ENCODE measurements at regions not wholly inside any gene's neighbourhood (a gene's known extent, or its start where the extent isn't known, plus 50 kb on each side); places are given as distances from the start of the nearest gene placed in this dataset.

GRCh38 chr4:104138116-104138515 lies 356.6 kb downstream of the CXXC4 start:
- H3K9me3 ChIP-seq (ENCODE audit: control extremely low read depth in 1 of 3, control insufficient read depth in 2 of 3, insufficient read depth in 1 of 3, low read length in 2 of 3), result no peaks in the 10 kb centered on the region
- no peaks in the 10 kb centered on the region for H3K4me1 ChIP-seq (ENCODE audit: control insufficient read depth in 2 of 2, insufficient read depth in 2 of 2, low read length in 2 of 2)
- CTCF ChIA-PET, result no interaction called here
- no peak overlapping the region for H3K4me2 ChIP-seq (replicated peaks; ENCODE audit: low read depth, low read length, poor library complexity, severe bottlenecking)
- Mint-ChIP-seq H3K27me3 (no peaks in the 10 kb centered on the region), H3K4me1 (no peaks in the 10 kb centered on the region), H3K9me3 (ENCODE audit: insufficient read depth) (peaks cover 5% of the 10 kb centered on the region), H3K4me3 (no peak overlapping the region), H3K27ac (no peak overlapping the region)
- no peak overlapping the region for H3K27ac ChIP-seq (ENCODE audit: low read length in 2 of 2)
- POLR2A ChIA-PET, result no interaction called here
- WGBS (ENCODE audit: insufficient coverage), result no CpG with 5 or more reads among the region's 1 CpG
- TF ChIP-seq EZH2 (IDR thresholded peaks at IDR 0.05; ENCODE audit: borderline replicate concordance, insufficient read depth, low read depth, low read length, poor library complexity, severe bottlenecking) (no peak), CTCF (IDR thresholded peaks at IDR 0.05) (no peak)
- no peak overlapping the region for H2AFZ ChIP-seq (ENCODE audit: insufficient read depth, low read depth, low read length, poor library complexity, severe bottlenecking)
- ATAC-seq (ENCODE audit: low read depth), result no peak
- no peak overlapping the region for H3K9ac ChIP-seq (ENCODE audit: low read length)
- no peaks in the 10 kb centered on the region for H3K79me2 ChIP-seq (ENCODE audit: control insufficient read depth, insufficient read depth, low read length)
- no peaks in the 10 kb centered on the region for H3K27me3 ChIP-seq (replicated peaks in 1 of 4; ENCODE audit: control extremely low read depth in 1 of 4, control insufficient read depth in 3 of 4, insufficient read depth in 4 of 4, low read length in 3 of 4)
- H4K20me1 ChIP-seq (ENCODE audit: control insufficient read depth, insufficient read depth, low read length, poor library complexity, severe bottlenecking), result no peaks in the 10 kb centered on the region
- no peaks in the 10 kb centered on the region for H3K36me3 ChIP-seq (replicated peaks in 1 of 2; ENCODE audit: control extremely low read depth in 1 of 2, control insufficient read depth in 1 of 2, extremely low read depth in 1 of 2, insufficient read depth in 2 of 2, low read length in 1 of 2)
- intact Hi-C loops (cut with micrococcal nuclease), result no loop called here
- no peak overlapping the region for H3K4me3 ChIP-seq (ENCODE audit: control extremely low read depth in 1 of 5, extremely low read depth in 1 of 5, insufficient read depth in 1 of 5, low read depth in 2 of 5, low read length in 4 of 5)
- DNase-seq, result no peak

GRCh38 chr4:104129243-104129642 lies 365.5 kb downstream of the CXXC4 start:
- H3K4me1 ChIP-seq (ENCODE audit: control insufficient read depth in 2 of 2, insufficient read depth in 2 of 2, low read length in 2 of 2), result no peaks in the 10 kb centered on the region
- Mint-ChIP-seq H3K27ac (no peak overlapping the region), H3K27me3 (no peaks in the 10 kb centered on the region), H3K4me1 (no peaks in the 10 kb centered on the region), H3K9me3 (ENCODE audit: insufficient read depth) (no peaks in the 10 kb centered on the region), H3K4me3 (no peak overlapping the region)
- no peak for TF ChIP-seq CTCF (IDR thresholded peaks at IDR 0.05)
- no peak for TF ChIP-seq EZH2 (IDR thresholded peaks at IDR 0.05; ENCODE audit: borderline replicate concordance, insufficient read depth, low read depth, low read length, poor library complexity, severe bottlenecking)
- DNase-seq (no peak), ATAC-seq (ENCODE audit: low read depth) (no peak)
- no peaks in the 10 kb centered on the region for H4K20me1 ChIP-seq (ENCODE audit: control insufficient read depth, insufficient read depth, low read length, poor library complexity, severe bottlenecking)
- no peaks in the 10 kb centered on the region for H3K79me2 ChIP-seq (ENCODE audit: control insufficient read depth, insufficient read depth, low read length)
- no peak overlapping the region for H3K27ac ChIP-seq (ENCODE audit: low read length in 2 of 2)
- no peak overlapping the region for H3K9ac ChIP-seq (ENCODE audit: low read length)
- POLR2A ChIA-PET, result no interaction called here
- H3K4me2 ChIP-seq (replicated peaks; ENCODE audit: low read depth, low read length, poor library complexity, severe bottlenecking), result no peak overlapping the region
- no peak overlapping the region for H2AFZ ChIP-seq (ENCODE audit: insufficient read depth, low read depth, low read length, poor library complexity, severe bottlenecking)
- no peaks in the 10 kb centered on the region for H3K36me3 ChIP-seq (replicated peaks in 1 of 2; ENCODE audit: control extremely low read depth in 1 of 2, control insufficient read depth in 1 of 2, extremely low read depth in 1 of 2, insufficient read depth in 2 of 2, low read length in 1 of 2)
- H3K27me3 ChIP-seq (replicated peaks in 1 of 4; ENCODE audit: control extremely low read depth in 1 of 4, control insufficient read depth in 3 of 4, insufficient read depth in 4 of 4, low read length in 3 of 4), result no peaks in the 10 kb centered on the region
- no peaks in the 10 kb centered on the region for H3K9me3 ChIP-seq (ENCODE audit: control extremely low read depth in 1 of 3, control insufficient read depth in 2 of 3, insufficient read depth in 1 of 3, low read length in 2 of 3)
- WGBS (ENCODE audit: insufficient coverage), result 90% methylated on average over 2 of the region's 5 CpGs
- intact Hi-C loops (cut with micrococcal nuclease), result no loop called here
- H3K4me3 ChIP-seq (ENCODE audit: control extremely low read depth in 1 of 5, extremely low read depth in 1 of 5, insufficient read depth in 1 of 5, low read depth in 2 of 5, low read length in 4 of 5), result no peak overlapping the region
- CTCF ChIA-PET, result no interaction called here

All from B cell (primary cell).